ENCODE measurements at regions not wholly inside any gene's neighbourhood (a gene's known extent, or its start where the extent isn't known, plus 50 kb on each side); places are given as distances from the start of the nearest gene placed in this dataset.

DNA sequence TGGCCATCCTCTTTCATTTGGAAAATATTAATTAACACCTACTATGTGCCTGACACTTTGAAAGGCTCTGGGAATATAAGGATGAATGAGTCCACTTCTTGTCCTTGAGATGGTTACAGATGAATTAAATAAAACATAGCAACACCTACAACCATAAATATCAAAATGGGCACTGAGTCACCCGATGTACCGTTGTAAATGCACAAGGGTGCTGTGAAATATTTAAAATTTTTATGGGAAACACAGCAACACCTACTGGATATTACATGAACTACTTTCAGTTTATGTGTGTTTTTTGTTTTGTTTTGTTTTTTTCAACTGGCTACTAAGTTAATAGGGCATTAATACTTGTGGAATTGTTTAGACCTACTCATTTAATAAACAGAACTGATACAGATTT lies 239.0 kb upstream of the NAALADL2 start:
- TF ChIP-seq, protein P1, sequence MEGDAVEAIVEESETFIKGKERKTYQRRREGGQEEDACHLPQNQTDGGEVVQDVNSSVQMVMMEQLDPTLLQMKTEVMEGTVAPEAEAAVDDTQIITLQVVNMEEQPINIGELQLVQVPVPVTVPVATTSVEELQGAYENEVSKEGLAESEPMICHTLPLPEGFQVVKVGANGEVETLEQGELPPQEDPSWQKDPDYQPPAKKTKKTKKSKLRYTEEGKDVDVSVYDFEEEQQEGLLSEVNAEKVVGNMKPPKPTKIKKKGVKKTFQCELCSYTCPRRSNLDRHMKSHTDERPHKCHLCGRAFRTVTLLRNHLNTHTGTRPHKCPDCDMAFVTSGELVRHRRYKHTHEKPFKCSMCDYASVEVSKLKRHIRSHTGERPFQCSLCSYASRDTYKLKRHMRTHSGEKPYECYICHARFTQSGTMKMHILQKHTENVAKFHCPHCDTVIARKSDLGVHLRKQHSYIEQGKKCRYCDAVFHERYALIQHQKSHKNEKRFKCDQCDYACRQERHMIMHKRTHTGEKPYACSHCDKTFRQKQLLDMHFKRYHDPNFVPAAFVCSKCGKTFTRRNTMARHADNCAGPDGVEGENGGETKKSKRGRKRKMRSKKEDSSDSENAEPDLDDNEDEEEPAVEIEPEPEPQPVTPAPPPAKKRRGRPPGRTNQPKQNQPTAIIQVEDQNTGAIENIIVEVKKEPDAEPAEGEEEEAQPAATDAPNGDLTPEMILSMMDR (IDR thresholded peaks at IDR 0.05), result peak in 1 of 3 experiments; percentile 22
- TF ChIP-seq POLR2A (IDR thresholded peaks at IDR 0.05), result no peak
